GM21576 (cell line): ENCODE measurements at regions not wholly inside any gene's neighbourhood (a gene's known extent, or its start where the extent isn't known, plus 50 kb on each side); places are given as distances from the start of the nearest gene placed in this dataset.
"Not testable (repeated sequence)": the region's sequence is repeated elsewhere in the genome, so short reads cannot be mapped to it uniquely, and the experiment has no call there.

ENCODE experiments used
- ATAC-seq: cut with Tn5 transposase; IDR thresholded peaks from one replicate; pipeline ENCODE4 v1.9.1; 2021; ENCODE audit warnings: mild to moderate bottlenecking, moderate library complexity; ENCODE audit not compliant: unreplicated experiment

DNA sequence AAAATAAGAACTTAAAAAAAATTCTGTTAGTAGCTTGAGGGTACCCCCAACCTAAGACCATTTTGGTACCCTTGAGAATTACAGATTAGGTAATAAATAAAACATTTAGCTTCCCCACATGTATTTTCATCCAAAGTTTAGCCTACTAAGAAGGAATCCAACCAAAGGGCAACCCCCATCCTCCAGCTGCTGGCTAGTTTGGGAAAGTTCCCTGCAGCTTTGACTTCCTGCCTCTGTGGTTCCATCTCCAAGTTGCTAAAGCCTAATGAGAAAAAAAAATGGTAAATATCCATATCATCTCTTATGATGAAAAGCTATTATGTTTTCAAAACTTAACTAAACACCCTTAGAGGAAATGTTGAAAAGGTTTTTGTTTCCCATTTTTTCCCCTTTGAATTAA is 547.2 kb downstream of the ANKRD7 start:
- ATAC-seq, result no peak

DNA sequence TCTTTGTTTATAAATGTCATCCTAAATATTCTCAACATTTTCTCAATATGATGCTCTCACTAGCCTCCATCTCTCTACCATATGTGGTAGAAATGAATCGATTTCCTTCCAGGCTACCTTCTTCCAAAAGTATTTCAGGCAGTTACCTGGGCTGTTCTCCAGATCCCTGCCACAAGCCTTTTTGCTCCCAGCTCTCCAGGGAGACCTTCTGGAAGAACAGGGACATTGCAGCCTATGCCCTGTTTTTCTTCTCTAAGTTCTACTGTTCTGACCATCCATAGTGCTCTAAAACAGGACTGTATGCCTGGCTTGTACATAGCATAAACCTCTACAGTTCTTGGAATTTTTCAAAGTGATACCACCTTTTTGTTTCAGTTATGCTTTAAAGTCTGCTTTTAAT is 552.8 kb downstream of the ANKRD7 start:
- ATAC-seq, result no peak

DNA sequence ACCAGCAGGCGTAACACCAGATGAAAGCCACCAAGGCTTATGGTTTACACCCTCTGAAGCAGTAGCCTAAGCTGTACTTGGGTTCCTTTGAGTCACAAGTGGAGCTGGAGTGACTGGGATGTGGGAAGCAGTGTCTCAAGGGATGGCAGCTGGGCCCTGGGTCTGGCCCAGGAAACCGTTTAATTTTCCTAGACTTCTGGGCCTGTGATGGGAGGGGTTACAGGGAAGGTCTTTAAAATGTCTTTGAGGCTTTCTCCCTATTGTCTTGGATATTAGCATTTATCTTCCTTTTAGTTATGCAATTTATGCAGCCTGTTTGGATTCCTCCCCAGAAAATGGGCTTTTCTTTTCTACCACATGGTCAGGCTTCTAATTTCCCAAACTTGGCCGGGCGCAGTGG is 568.2 kb downstream of the ANKRD7 start:
- no peak for ATAC-seq

DNA sequence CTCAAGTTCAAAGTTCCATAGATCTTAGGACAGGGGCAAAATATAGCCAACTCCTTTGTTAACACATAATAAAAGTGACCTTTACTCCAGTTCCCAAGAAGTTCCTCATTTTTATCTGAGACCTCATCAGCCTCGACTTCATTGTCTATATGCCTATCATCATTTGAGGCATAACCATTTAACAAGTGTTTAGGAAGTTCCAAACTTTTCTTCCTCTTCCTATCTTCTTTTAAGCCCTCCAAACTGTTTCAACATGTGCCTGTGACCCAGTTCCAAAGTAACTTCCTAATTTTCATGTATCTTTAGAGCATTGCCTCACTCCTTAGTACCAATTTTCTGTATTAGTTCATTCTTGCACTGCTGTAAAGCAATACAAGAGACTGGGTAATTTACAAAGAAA is 569.1 kb downstream of the ANKRD7 start:
- no peak for ATAC-seq

DNA sequence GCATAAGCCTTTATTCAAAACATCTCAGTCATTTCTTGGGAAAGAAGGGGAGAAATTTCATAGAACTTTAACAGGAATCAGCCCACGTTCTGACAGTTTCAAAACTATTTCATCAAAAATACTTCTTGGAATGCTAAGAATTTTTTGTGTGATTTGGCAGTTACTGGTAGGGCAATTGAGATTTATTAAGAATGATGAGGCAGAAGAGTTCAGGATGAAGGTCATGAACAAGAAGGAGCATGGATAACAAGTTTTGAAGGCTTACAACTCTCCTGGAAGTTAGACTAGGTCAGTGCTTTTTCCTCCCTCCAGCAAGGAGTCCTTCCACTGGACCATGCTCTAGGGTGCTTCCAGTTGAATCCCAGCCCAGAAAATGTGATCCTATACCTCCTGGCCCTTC is 569.9 kb downstream of the ANKRD7 start:
- ATAC-seq, result no peak

DNA sequence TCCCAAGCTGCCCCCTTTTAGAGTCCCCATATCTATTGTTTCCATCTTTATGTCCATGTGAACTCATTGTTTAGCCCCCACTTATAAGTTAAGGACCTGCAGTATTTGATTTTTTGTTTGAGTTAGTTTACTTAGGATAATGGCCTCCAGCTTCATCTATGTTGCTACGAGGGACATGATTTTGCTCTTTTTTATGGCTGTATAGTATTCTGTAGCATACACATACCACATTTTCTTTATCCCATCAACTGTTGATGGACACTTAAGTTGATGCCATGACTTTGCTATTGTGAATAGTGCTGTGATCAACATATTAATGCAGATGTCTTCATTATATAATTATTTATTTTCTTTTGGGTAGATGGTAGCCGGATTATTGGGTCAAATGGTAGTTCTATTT is 576.9 kb downstream of the ANKRD7 start:
- no peak for ATAC-seq

DNA sequence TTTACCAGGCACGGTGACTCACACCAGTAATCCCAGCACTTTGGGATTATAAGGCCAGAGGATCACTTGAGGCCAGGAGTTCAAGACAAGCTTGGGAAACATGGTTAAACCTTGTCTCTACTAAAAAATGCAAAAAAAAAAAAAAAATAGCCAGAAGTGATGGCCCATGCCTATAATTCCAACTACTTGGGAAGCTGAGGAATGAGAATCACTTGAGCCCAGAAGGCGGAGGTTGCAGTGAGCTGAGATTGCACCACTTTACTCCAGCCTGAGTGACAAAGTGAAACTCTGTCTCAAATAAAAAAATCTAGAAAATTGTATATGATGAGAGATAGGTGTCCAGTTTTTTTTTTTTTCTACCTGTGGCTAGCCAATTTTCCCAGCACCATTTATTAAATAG is 578.2 kb downstream of the ANKRD7 start:
- no peak for ATAC-seq

DNA sequence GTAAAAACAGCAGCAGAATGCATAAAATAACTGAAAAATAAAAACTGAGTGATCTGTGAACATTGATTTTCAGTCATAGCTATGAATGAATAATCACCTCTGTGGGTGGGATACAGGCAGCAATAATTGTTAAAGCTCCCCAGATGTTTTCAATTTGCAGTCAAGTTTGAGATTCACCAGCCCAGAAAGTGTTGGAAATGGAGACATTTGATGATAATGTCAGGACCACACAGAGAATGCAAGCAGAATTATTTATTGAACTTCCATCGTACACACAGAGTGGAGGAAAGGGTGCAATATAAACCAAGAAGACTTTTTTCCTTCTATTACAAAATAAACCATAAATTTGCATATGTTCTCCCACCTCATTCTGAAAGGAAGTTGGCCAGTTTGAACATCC is 601.7 kb downstream of the ANKRD7 start:
- ATAC-seq, result no peak

DNA sequence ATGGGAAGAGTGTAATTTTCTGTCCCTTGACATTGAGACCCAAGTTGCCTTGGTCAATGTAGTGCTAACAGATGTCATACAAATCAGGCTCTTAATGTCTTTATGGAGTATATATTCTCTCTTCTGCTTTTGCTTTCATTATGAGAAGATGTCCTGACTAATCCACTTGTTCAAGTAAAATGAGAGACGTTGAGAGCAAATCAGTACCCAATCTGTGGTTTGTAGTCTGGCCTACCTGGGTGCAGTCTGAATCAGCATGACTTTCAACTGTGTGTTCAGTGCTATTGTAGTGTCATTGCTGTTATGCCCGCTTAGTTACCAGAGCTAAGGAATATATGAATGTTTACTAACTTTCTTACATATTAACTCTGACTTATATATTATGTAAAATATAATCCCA is 612.4 kb downstream of the ANKRD7 start:
- ATAC-seq, result peak; percentile 91

DNA sequence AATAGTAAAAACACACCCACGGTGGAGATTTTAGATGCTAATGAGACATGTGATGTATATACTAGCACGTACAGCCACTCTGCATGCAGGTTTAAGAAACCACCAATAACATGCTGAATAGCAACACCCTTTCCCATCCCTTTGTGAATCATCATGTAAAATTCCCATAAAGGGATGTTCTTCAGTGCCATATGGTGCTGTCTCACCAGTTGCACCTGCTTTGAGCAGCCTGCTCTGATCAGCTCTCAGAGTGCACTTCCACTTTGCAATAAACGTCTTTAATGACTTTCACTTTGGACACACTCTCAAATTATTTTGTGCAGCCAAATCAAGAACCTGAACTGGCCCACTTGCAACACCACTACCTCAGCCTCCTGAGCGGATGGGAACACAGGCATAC is 615.0 kb downstream of the ANKRD7 start:
- no peak for ATAC-seq

DNA sequence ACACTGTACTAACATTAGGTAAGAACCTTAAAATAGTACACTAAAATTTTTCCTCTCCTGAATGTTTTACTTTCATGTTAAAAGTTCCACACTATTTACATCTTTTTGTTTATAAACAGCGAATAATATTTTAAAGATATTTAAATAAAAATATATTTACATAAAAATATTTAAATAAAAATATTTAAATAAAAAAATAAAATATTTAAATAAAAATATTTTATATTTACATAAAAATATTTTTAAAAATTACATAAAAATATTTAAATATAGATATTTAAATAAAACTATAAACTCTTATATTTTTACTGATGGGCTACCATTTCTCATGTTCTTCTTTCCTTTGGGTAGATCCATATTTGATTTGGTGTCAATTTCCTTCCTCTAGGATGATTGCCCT is 619.0 kb downstream of the ANKRD7 start:
- ATAC-seq, result no peak

DNA sequence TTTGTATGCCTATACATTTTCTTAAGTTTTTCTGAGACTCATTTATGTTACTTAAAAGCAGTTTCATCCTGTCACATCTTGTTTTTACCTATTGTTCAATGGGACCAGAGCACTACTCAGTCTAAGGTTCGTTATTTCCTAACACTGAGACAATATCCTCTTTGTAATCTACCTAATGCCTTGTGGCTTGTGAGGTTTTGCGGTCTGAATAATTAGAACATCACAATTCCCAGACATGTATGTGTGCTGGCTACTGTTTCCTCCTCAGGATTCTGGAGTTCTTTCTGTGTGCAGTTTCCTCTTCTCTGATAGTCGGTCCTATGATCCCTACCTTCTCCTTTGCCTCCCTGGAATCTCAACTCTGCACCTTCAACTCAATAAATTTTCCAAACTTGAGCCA is 620.2 kb downstream of the ANKRD7 start:
- ATAC-seq, result no peak

DNA sequence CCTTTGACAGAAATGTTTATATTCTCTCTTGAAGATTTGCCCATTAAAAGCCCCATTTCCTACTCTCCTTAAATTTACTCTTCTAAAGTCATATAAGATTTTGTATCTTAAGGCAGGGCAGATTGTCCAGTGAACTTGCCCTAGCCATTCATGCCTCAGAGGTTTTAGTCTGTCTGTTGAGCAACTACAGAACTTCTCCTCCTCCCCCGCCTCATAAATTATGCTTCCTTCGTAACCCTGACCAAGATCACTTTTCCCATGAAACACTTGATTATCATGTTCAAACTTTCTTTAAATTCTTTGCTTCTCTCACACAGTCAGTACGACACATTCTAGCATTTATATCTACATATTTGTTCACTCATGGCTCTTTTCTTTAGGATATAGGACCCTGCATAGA is 621.3 kb downstream of the ANKRD7 start:
- no peak for ATAC-seq

DNA sequence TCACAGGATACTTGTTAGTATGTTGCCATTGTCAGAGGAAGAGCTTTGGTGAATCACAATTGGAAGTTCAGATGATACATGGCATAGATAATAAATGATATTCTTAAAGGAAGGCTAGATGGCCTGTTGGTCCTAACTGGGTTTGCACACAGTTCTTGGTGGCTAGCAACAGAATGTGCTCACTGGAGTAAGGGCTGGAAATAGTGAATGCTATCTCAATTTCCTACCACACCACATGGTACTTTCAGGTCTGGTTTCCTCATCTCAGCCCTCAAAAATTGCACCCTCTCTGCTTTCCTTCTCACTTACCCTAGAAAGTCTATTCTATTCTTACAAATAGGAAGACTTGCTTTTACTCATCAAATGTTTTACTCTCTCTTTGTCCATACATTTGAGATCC is 622.5 kb downstream of the ANKRD7 start:
- ATAC-seq, result no peak

DNA sequence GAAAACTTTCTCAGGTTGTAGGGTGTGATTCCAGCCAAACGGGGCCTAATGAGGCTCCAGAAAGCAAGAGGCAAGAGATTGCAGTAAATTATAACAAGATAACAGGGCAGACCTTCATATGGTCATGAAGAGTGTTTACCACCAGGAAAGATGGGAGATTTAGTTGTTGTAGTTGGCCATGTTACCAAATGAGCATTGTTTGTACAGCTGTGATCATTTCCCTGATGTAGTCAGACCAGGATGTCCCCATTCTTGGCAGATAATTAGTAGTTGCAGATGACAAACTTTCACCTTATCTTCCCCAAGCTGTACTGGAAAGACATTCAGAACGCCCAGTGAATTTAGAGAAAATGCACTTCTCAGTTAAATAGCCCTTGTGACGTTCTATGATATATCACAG is 630.8 kb downstream of the ANKRD7 start:
- ATAC-seq, result no peak

DNA sequence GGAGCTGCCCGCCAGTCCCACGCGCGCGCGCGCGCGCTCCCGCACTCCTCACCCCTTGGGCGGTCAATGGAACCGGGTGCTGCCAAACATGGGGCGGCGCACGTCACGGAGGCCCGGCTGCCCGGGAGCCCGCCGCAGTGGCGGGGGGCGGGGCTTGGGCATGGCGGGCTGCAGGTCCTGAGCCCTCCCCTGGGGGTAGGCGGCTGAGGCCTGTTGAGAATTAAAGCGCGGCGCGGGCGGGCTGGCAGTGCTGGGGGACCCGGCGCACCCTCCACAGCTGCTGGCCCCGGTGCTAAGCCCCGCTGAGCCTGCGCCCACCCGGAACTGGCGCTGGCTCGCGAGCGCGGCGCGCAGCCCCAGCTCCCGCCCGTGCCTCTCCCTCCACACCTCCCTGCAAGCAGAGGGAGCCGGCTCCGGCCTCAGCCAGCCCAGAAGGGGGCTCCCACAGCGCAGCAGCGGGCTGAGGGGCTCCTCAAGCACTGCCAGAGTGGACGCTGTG is 634.2 kb downstream of the ANKRD7 start:
- no peak for ATAC-seq

DNA sequence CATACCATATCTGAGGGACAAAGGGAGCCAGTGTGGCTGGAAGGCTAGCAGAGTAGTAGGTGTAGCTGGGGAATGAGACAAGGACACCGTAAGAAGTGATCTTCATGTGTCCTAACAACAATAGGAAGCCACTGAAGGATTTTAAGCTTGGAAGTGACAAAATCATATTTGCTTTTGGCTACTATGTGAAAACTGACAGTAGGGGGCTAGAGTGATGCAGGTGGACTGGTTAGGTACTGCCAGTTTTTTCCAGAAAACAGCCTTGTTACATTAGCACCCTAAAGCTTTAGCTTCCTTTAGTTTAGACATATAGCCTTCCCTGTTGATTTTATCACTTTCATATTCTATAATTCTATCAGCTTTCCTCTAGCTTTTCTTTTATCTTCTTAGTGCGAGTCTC is 637.1 kb downstream of the ANKRD7 start:
- ATAC-seq, result no peak

DNA sequence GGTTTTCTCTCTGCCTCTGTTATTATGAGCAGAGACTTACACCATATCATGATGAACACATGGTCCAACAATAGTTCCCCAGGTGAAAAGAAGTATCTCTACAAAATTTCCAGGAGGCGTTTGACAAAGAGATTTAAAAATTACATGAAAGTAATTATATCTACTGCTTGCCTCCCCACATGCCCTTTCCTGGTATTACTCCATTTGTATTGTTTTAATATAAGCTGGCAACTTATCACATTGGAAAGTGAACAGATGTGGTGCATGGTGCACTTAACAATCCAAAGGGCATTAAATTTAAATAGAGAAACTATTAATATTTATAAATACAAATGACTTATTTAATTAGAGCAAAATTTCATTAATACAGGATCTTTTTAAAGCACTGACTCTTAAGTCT is 638.2 kb downstream of the ANKRD7 start:
- no peak for ATAC-seq

DNA sequence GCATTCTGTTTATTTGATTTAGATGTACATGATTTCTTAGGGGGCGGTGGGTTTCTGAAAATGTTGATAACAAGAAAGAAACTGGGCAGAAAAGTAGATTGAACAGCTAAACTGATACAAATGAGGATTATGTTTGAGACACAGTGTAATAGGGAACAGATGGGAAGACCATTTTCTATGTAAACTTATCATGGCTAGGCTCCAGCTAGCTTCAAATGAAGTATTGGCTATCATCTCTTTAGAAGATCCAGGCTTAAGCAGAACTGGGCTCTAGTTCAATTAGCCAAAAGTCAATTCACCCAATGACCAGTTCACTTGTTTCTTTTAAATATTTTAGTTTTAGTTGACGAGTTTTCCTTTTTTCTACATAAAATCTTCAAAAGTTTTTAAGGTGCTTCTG is 639.5 kb downstream of the ANKRD7 start:
- no peak for ATAC-seq

DNA sequence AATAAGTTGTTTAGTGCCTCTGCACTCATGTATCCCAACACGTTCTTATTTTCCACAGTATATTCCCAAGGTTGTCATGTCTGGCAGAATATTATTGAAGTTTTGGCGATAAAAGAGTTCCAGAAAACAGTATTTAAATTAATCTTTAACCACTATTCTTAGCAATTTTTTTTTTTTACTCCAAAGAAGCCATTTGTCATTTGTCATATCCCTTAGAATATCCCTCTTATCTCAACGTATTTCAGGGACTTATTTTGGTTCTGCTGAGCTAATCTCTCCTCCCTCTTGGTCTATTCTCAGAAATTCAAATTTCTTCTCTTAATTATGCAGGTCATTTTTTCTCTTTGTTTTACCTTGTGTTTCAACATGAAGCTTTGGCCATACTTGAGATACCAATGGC is 643.4 kb downstream of the ANKRD7 start:
- no peak for ATAC-seq

DNA sequence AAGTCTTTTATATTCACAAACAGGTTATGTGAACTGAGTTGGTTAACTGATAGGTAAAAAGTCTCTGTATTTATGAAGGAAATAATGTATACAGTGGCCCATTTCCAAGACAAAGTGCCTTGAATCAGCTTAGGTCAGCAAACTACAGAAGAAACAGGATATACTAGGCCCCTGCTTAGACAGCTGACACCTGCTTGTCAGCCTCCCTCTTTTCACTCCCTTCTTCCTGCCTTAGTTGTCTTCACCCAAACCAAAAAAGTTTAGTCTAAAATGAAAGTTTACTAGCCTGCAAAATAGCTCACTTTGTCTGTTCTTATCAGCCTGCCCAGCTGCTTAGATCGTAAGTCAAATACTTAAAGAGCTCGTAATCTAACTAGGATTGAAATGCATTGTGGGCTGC is 644.6 kb downstream of the ANKRD7 start:
- ATAC-seq, result not testable (repeated sequence)

DNA sequence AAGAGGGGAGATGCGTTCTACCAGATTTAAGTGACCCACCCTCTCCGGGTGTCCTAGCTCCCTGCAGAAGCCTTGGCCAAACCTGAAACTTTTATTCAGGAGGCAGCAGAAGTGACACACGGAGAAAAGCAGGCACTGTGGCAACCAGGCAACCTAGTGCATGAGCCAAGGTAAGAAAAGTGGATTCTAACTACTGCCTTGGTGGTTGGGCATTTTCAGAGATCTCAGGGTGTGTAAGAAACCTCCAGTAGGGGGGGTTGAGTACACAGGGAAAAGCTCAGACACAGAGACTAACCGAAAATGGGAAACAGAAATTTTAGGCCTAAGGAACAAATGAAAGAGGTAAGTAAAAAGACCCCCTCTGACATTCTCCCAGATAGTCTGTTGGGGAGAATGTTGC is 645.7 kb downstream of the ANKRD7 start:
- no peak for ATAC-seq

DNA sequence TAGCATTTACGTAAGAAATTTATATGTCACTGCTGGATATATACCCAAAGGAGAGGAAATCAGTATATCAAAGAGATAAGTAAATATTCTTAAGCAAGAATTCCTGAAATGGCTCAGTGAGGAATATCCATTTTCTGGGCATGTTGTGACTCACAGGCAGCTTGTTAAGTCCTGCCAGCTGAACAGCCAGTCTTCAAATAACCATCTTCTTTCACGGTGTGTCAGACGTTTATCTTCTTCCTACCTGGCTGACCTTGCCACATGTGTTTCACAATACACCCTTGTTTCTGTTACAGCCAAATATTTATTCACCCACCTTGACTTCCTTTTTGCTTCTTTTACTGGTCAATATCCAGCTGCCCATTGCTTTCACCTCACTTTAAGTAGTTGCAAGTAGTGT is 648.1 kb downstream of the ANKRD7 start:
- no peak for ATAC-seq

DNA sequence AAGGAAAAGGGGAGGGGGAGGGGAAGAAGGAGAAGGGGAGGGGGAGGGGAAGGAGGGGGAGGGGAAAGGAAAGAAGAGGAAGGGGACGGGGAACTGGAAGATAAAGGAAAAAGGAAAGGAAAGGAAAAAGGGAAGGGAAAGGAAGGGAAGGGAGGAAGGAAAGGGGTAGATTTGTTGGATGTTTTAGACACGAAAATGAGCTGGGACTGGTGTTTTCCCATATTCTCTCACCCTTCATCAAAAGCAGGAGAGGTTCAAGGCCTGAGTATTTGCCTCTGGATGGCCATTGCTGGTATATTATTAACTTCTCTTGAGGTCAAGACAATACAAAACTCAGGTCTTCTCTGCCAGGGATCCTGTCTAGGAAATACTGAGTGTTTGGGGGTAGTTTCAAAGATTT is 652.7 kb downstream of the ANKRD7 start:
- ATAC-seq, result no peak
